Esophagus squamous epithelium (tissue), 5 donors: ENCODE measurements at regions not wholly inside any gene's neighbourhood (a gene's known extent, or its start where the extent isn't known, plus 50 kb on each side); places are given as distances from the start of the nearest gene placed in this dataset.

Source experiments
- DNase-seq: peaks from one replicate; lab custom pipeline; 2025; lab: John Stamatoyannopoulos, UW
- H3K27ac ChIP-seq, 4 donors: fragments of 200-600 bp; sonication (generic); one replicate each; pipeline ENCODE4 v1.5.1; 2016 to 2019; ENCODE audit warnings: mild to moderate bottlenecking in 1 of 4
- H3K27me3 ChIP-seq, 4 donors: fragments of 200-600 bp; sonication (generic); 1 replicate in 3 of 4; 2 replicates in 1 of 4; pipeline versions ENCODE4 v1.5.1 to v1.6.0; 2017 to 2021; ENCODE audit warnings: antibody characterized with exemption in 1 of 4
- H3K36me3 ChIP-seq, 3 donors: fragments of 200-600 bp; sonication (generic); one replicate each; pipeline ENCODE4 v1.5.1; 2016 to 2019
- H3K4me1 ChIP-seq, 3 donors: fragments of 200-600 bp; sonication (generic); one replicate each; pipeline ENCODE4 v1.5.1; 2017 to 2019
- H3K4me3 ChIP-seq, 4 donors: fragments of 200-600 bp; sonication (generic); 1 replicate in 3 of 4; 2 replicates in 1 of 4; pipeline ENCODE4 v1.5.1; 2016 to 2019; ENCODE audit warnings: mild to moderate bottlenecking in 2 of 4, moderate library complexity in 1 of 4
- H3K9me3 ChIP-seq, 3 donors: fragments of 200-600 bp; sonication (generic); one replicate each; pipeline ENCODE4 v1.5.1; 2016 to 2019
- CTCF ChIP-seq, 6 experiments: fragments of 450-650 bp in 4 of 6; fragments of 200-600 bp in 2 of 6; sonication (generic) in 2 of 6; IDR thresholded peaks; one replicate each; pipeline ENCODE4 v1.5.1; 2016 to 2019; ENCODE audit warnings: antibody characterized with exemption in 6 of 6, mild to moderate bottlenecking in 4 of 6, moderate library complexity in 4 of 6
- POLR2A ChIP-seq, 4 donors: fragments of 450-650 bp; IDR thresholded peaks; one replicate each; pipeline ENCODE4 v1.6.1; 2017; ENCODE audit warnings: antibody characterized with exemption in 4 of 4, mild to moderate bottlenecking in 4 of 4, moderate library complexity in 3 of 4
- WGBS, 2 donors: methylation state at CpG; one replicate each; pipeline ENCODE4 v1.1.5; 2018; 5-methylcytosine and 5-hydroxymethylcytosine counted together
- intact Hi-C: fragments of 100-400 bp; cut with DNase I; formaldehyde crosslinking; loops from one replicate; pipeline ENCODE4 v1.15.0; 2022
- donor health status: DM: yes; HTN: yes; CAD: no.

- TF ChIP-seq POLR2A (IDR thresholded peaks at IDR 0.05) (no peak), CTCF (IDR thresholded peaks at IDR 0.05) (no peak)
- intact Hi-C loops, result no loop called here
- no peak overlapping the region for H3K27ac ChIP-seq
- WGBS, 2 donors, result 74 to 79% methylated on average over 4 of the region's 4 CpGs
- H3K27me3 ChIP-seq, result peaks cover 0 to 19% (median 0%) of the 10 kb centered on the region in 4 donors
- H3K9me3 ChIP-seq, result no peaks in the 10 kb centered on the region
- H3K4me3 ChIP-seq, result no peak overlapping the region
- DNase-seq, result no peak
- no peaks in the 10 kb centered on the region for H3K36me3 ChIP-seq
- H3K4me1 ChIP-seq, result no peaks in the 10 kb centered on the region
Measured at GRCh38 chr16:66229651-66230050, 136.8 kb upstream of the CDH5 start.

GRCh38 chr16:66228792-66229191 lies 137.7 kb upstream of the CDH5 start:
- no peaks in the 10 kb centered on the region for H3K9me3 ChIP-seq
- H3K27me3 ChIP-seq, result peaks cover 0 to 19% (median 0%) of the 10 kb centered on the region in 4 donors
- TF ChIP-seq CTCF (IDR thresholded peaks at IDR 0.05) (no peak), POLR2A (IDR thresholded peaks at IDR 0.05) (no peak)
- intact Hi-C loops, result no loop called here
- H3K27ac ChIP-seq, result no peak overlapping the region
- H3K4me1 ChIP-seq, result no peaks in the 10 kb centered on the region
- WGBS, 2 donors, result 56 to 64% methylated on average over 5 to 7 of the region's 7 CpGs
- no peaks in the 10 kb centered on the region for H3K36me3 ChIP-seq
- H3K4me3 ChIP-seq, result no peak overlapping the region
- DNase-seq, result no peak

GRCh38 chr16:66227766-66228530 lies 138.5 kb upstream of the CDH5 start:
- DNase-seq, result no peak
- no peaks in the 10 kb centered on the region for H3K36me3 ChIP-seq
- intact Hi-C loops, result no loop called here
- no peak overlapping the region for H3K27ac ChIP-seq
- H3K4me3 ChIP-seq, result no peak overlapping the region
- WGBS, 2 donors, result 76 to 81% methylated on average over 6 to 7 of the region's 8 CpGs
- H3K9me3 ChIP-seq, result no peaks in the 10 kb centered on the region
- TF ChIP-seq POLR2A (IDR thresholded peaks at IDR 0.05) (no peak), CTCF (IDR thresholded peaks at IDR 0.05) (no peak)
- peaks cover 0 to 19% (median 0%) of the 10 kb centered on the region in 4 donors for H3K27me3 ChIP-seq
- H3K4me1 ChIP-seq, result no peaks in the 10 kb centered on the region

- Histone ChIP-seq H3K4me3 (no peak overlapping the region), H3K27ac (no peak overlapping the region), H3K36me3 (no peaks in the 10 kb centered on the region), H3K4me1 (no peaks in the 10 kb centered on the region), H3K27me3 (peaks cover 0 to 12% (median 0%) of the 10 kb centered on the region in 4 donors), H3K9me3 (no peaks in the 10 kb centered on the region)
- intact Hi-C loops, result no loop called here
- TF ChIP-seq POLR2A (IDR thresholded peaks at IDR 0.05) (no peak), CTCF (IDR thresholded peaks at IDR 0.05) (no peak)
- 74 to 91% methylated on average over 4 of the region's 5 CpGs for WGBS, 2 donors
- no peak for DNase-seq
Measured at GRCh38 chr16:66226762-66227161, 139.7 kb upstream of the CDH5 start.

GRCh38 chr16:66225696-66226095 lies 140.8 kb upstream of the CDH5 start:
- intact Hi-C loops, result no loop called here
- Histone ChIP-seq H3K36me3 (no peaks in the 10 kb centered on the region), H3K27me3 (peaks cover 0 to 2% (median 0%) of the 10 kb centered on the region in 4 donors), H3K9me3 (no peaks in the 10 kb centered on the region), H3K4me3 (no peak overlapping the region), H3K27ac (no peak overlapping the region), H3K4me1 (no peaks in the 10 kb centered on the region)
- 82 to 96% methylated on average over 3 to 5 of the region's 5 CpGs for WGBS, 2 donors
- TF ChIP-seq POLR2A (IDR thresholded peaks at IDR 0.05) (no peak), CTCF (IDR thresholded peaks at IDR 0.05) (no peak)
- no peak for DNase-seq
